Parathyroid adenoma (tissue), 2 donors: ENCODE measurements at regions not wholly inside any gene's neighbourhood (a gene's known extent, or its start where the extent isn't known, plus 50 kb on each side); places are given as distances from the start of the nearest gene placed in this dataset.
A peak's percentile ranks its signal among the peaks of the same experiment; 100 is the strongest.

Source experiments
- H2AFZ ChIP-seq: fragments of 300-600 bp; sonication (generic); one replicate; pipeline ENCODE4 v1.7.0; 2017; ENCODE audit warnings: antibody characterized with exemption, mild to moderate bottlenecking
- H3K27ac ChIP-seq: fragments of 300-600 bp; sonication (generic); one replicate; pipeline ENCODE4 v1.7.0; 2017
- H3K27me3 ChIP-seq: fragments of 300-600 bp; sonication (generic); one replicate; pipeline ENCODE4 v1.7.0; 2017; ENCODE audit warnings: low read length; ENCODE audit not compliant: control insufficient read depth, insufficient read depth
- H3K36me3 ChIP-seq: fragments of 300-600 bp; sonication (generic); one replicate; pipeline ENCODE4 v1.7.0; 2017; ENCODE audit warnings: low read length; ENCODE audit not compliant: control insufficient read depth, insufficient read depth
- H3K4me1 ChIP-seq: fragments of 300-600 bp; sonication (generic); one replicate; pipeline ENCODE4 v1.7.0; 2017; ENCODE audit warnings: control low read depth
- H3K4me2 ChIP-seq: fragments of 300-600 bp; sonication (generic); one replicate; pipeline ENCODE4 v1.7.0; 2017; ENCODE audit warnings: low read length
- H3K4me3 ChIP-seq: fragments of 300-600 bp; sonication (generic); one replicate; pipeline ENCODE4 v1.7.0; 2017; ENCODE audit warnings: low read depth, low read length
- H3K79me2 ChIP-seq: fragments of 300-600 bp; sonication (generic); one replicate; pipeline ENCODE4 v1.7.0; 2017; ENCODE audit warnings: control low read depth
- H3K9ac ChIP-seq: fragments of 300-600 bp; sonication (generic); one replicate; pipeline ENCODE4 v1.7.0; 2017; ENCODE audit warnings: mild to moderate bottlenecking
- H3K9me3 ChIP-seq: fragments of 300-600 bp; sonication (generic); one replicate; pipeline ENCODE4 v1.7.0; 2017; ENCODE audit warnings: low read length; ENCODE audit not compliant: control insufficient read depth
- TF ChIP-seq, protein P1 (sequence below): fragments of 300-600 bp; sonication (generic); IDR thresholded peaks from one replicate; pipeline ENCODE4 v1.7.0; 2017; ENCODE audit warnings: antibody characterized with exemption, mild to moderate bottlenecking
- donor health status: primary hyperparathyroidism.

DNA sequence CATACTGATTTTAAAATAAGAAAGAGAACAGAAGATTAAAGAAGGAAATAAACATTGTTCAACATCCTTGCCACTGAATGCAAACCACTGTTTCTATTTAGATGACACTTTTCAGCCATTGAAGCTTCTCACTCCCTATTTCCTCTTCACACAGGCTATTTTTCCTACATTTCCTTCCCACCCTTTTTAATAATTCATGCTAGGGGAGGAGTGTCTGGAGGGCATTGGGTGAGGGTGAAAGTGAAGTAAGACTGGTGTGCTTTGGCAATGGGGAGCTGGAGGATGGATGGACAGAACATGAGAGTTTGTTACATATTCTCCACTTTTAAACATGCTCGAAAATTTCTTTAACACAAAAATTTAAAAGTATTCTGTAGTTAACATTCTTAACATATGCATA is 168.8 kb upstream of the GLI3 start:
- no peak overlapping the region for H3K4me2 ChIP-seq
- H3K27ac ChIP-seq = no peak overlapping the region
- TF ChIP-seq, protein P1, sequence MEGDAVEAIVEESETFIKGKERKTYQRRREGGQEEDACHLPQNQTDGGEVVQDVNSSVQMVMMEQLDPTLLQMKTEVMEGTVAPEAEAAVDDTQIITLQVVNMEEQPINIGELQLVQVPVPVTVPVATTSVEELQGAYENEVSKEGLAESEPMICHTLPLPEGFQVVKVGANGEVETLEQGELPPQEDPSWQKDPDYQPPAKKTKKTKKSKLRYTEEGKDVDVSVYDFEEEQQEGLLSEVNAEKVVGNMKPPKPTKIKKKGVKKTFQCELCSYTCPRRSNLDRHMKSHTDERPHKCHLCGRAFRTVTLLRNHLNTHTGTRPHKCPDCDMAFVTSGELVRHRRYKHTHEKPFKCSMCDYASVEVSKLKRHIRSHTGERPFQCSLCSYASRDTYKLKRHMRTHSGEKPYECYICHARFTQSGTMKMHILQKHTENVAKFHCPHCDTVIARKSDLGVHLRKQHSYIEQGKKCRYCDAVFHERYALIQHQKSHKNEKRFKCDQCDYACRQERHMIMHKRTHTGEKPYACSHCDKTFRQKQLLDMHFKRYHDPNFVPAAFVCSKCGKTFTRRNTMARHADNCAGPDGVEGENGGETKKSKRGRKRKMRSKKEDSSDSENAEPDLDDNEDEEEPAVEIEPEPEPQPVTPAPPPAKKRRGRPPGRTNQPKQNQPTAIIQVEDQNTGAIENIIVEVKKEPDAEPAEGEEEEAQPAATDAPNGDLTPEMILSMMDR = no peak
- H3K79me2 ChIP-seq = no peaks in the 10 kb centered on the region
- no peaks in the 10 kb centered on the region for H3K36me3 ChIP-seq
- no peak overlapping the region for H2AFZ ChIP-seq
- H3K4me1 ChIP-seq = peaks cover 7% of the 10 kb centered on the region
- H3K9ac ChIP-seq = no peak overlapping the region
- no peaks in the 10 kb centered on the region for H3K27me3 ChIP-seq
- H3K4me3 ChIP-seq = no peak overlapping the region
- no peaks in the 10 kb centered on the region for H3K9me3 ChIP-seq

DNA sequence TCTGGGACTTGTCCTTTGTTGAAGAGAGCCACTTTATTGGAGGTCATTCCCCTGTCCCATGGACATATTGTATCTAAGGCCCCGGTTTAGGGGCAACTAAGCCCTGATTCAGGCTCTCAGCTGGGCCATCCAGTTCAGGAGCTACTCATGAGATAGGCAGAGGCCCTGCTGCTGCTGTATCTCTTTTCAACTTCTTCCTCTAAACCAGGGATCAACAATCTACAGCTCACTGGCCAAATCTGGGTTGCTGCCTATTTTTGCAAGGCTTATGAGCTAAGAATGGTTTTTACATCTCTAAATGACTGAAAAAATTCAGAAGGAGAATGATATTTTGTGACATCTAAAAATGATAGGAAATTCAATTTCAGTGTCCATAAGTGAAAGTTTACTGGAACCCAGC is 166.8 kb upstream of the GLI3 start:
- no peak overlapping the region for H3K4me2 ChIP-seq
- no peak overlapping the region for H3K27ac ChIP-seq
- H3K9me3 ChIP-seq = no peaks in the 10 kb centered on the region
- no peaks in the 10 kb centered on the region for H3K36me3 ChIP-seq
- no peak overlapping the region for H2AFZ ChIP-seq
- H3K27me3 ChIP-seq = no peaks in the 10 kb centered on the region
- no peaks in the 10 kb centered on the region for H3K79me2 ChIP-seq
- no peak overlapping the region for H3K4me3 ChIP-seq
- TF ChIP-seq, protein P1 = no peak
- H3K4me1 ChIP-seq = peaks cover 7% of the 10 kb centered on the region
- H3K9ac ChIP-seq = no peak overlapping the region

DNA sequence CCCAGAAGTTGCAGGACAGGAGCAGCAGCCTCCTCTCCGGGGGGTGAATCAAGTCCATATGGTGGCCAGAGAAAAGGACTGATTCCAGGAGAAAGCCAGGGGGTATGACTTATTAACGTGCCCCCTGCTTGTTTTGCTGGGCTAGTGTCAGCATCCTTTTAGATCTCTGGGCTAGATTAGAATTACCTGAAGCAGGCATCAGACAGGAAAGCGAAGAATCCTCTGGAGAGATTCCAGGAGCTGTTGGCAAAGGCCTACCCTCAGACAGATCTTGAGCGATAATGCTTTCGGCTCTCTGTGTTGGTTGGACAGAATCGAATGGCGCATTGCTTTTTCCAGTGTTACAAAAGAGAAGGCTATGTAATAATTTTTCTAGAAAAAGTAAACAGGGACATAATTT is 164.0 kb upstream of the GLI3 start:
- H3K27me3 ChIP-seq = no peaks in the 10 kb centered on the region
- no peak overlapping the region for H3K4me3 ChIP-seq
- TF ChIP-seq, protein P1 = no peak
- no peak overlapping the region for H3K4me2 ChIP-seq
- H3K9ac ChIP-seq = no peak overlapping the region
- H3K36me3 ChIP-seq = no peaks in the 10 kb centered on the region
- H2AFZ ChIP-seq = peak overlapping the region; percentile 23
- no peaks in the 10 kb centered on the region for H3K9me3 ChIP-seq
- H3K4me1 ChIP-seq = peaks cover 7% of the 10 kb centered on the region
- H3K27ac ChIP-seq = no peak overlapping the region
- H3K79me2 ChIP-seq = no peaks in the 10 kb centered on the region

DNA sequence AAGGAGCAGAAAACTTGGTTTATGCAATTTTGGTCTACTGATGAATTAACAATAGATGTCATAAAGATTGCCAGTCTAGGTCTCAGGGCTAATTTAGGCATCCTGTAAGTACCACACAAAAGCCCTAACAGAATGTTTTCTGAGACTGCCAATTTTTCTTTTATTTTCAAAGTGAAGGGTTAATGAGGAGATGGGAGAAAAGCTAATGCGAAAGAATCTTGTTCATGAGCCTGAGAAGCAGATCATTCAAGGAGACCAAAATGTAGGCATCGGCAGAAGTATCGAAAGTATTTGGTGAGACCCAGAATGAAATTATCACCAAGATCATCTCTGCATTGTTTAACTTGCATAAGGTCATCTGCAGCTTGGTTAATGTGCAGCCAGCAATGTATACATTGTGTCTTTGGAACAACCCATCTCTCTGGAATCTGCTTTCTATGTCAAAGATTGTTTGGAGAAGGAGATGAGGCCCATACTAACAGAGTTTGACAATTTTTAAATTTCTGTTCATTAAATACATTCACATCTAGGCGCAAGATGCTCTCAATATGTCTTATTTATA is 163.3 kb upstream of the GLI3 start:
- Histone ChIP-seq H3K4me2 (no peak overlapping the region), H3K9ac (no peak overlapping the region), H3K4me1 (peaks cover 7% of the 10 kb centered on the region), H3K79me2 (no peaks in the 10 kb centered on the region), H3K27ac (no peak overlapping the region), H3K36me3 (no peaks in the 10 kb centered on the region), H3K9me3 (no peaks in the 10 kb centered on the region), H2AFZ (no peak overlapping the region), H3K4me3 (no peak overlapping the region), H3K27me3 (no peaks in the 10 kb centered on the region)
- TF ChIP-seq, protein P1 = no peak

DNA sequence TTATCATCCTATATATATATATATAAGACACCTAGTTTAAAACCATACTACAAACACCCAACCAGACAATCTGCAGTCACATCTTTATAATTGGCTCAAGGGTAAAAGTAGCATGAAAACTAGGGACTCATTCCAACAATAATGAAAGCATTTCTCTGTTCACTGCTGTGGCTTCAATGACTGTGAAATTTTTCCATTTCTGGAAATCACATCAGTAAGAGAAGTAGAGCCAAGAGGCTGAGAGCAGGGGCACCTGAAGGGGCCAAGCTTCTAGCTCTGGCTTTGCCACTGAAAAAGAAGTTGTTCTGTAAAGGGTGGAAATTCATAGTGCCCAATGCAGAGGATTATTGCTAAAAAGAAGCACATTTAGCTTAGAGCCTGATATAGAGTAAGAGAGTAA is 158.6 kb upstream of the GLI3 start:
- TF ChIP-seq, protein P1 = no peak
- H2AFZ ChIP-seq = no peak overlapping the region
- no peaks in the 10 kb centered on the region for H3K9me3 ChIP-seq
- no peaks in the 10 kb centered on the region for H3K79me2 ChIP-seq
- H3K4me2 ChIP-seq = no peak overlapping the region
- H3K9ac ChIP-seq = no peak overlapping the region
- no peak overlapping the region for H3K27ac ChIP-seq
- H3K4me3 ChIP-seq = no peak overlapping the region
- no peaks in the 10 kb centered on the region for H3K36me3 ChIP-seq
- H3K27me3 ChIP-seq = no peaks in the 10 kb centered on the region
- no peaks in the 10 kb centered on the region for H3K4me1 ChIP-seq
